Liver (tissue), 8 donors: ENCODE measurements at regions not wholly inside any gene's neighbourhood (a gene's known extent, or its start where the extent isn't known, plus 50 kb on each side); places are given as distances from the start of the nearest gene placed in this dataset.

Source experiments
- DNase-seq: peaks from one replicate; pipeline ENCODE4 v3.0.0-alpha.2; 2017; ENCODE audit warnings: low spot score
- H3K27ac ChIP-seq, 2 donors: one replicate each; pipeline ENCODE4 v1.7.0; 2013; ENCODE audit warnings: inconsistent platforms in 2 of 2, low read length in 2 of 2, control low read depth in 1 of 2, low read depth in 1 of 2, mild to moderate bottlenecking in 1 of 2
- H3K27me3 ChIP-seq, 4 donors: one replicate each; pipeline versions ENCODE4 v1.6.1 to v1.7.0; 2013; ENCODE audit warnings: low read length in 3 of 4, inconsistent platforms in 1 of 4, mild to moderate bottlenecking in 1 of 4, moderate library complexity in 1 of 4; ENCODE audit not compliant: control insufficient read depth in 4 of 4, insufficient read depth in 4 of 4
- H3K36me3 ChIP-seq, 4 donors: one replicate each; pipeline versions ENCODE4 v1.6.1 to v1.7.0; 2013; ENCODE audit warnings: low read length in 3 of 4, mild to moderate bottlenecking in 3 of 4, low read depth in 1 of 4, moderate library complexity in 1 of 4; ENCODE audit not compliant: control insufficient read depth in 4 of 4, insufficient read depth in 3 of 4
- H3K4me1 ChIP-seq, 4 donors: one replicate each; pipeline versions ENCODE4 v1.6.1 to v1.7.0; 2013; ENCODE audit warnings: low read length in 3 of 4, mild to moderate bottlenecking in 3 of 4, moderate library complexity in 1 of 4; ENCODE audit not compliant: control insufficient read depth in 4 of 4, insufficient read depth in 4 of 4
- H3K4me3 ChIP-seq, 3 donors: one replicate each; pipeline versions ENCODE4 v1.6.1 to v1.7.0; 2013; ENCODE audit warnings: low read length in 3 of 3, control low read depth in 1 of 3, low read depth in 1 of 3, mild to moderate bottlenecking in 1 of 3
- H3K9ac ChIP-seq, 2 donors: one replicate each; pipeline ENCODE4 v1.7.0; 2013; ENCODE audit warnings: low read length in 2 of 2, mild to moderate bottlenecking in 2 of 2, moderate library complexity in 2 of 2, control low read depth in 1 of 2, low read depth in 1 of 2
- H3K9me3 ChIP-seq, 4 donors: one replicate each; pipeline versions ENCODE4 v1.6.1 to v1.7.0; 2013; ENCODE audit warnings: low read length in 3 of 4; ENCODE audit not compliant: control insufficient read depth in 4 of 4
- ATF3 ChIP-seq: IDR thresholded peaks from 2 replicates; pipeline ENCODE4 v1.6.1; 2016; ENCODE audit warnings: antibody characterized with exemption
- CTCF ChIP-seq: fragments of 150-350 bp; IDR thresholded peaks from 2 replicates; pipeline ENCODE4 v1.5.1; 2017; ENCODE audit warnings: improper control_type of control experiment, low read depth, low read length; ENCODE audit not compliant: missing input control
- EGR1 ChIP-seq, 2 donors: IDR thresholded peaks; 2 replicates each; pipeline ENCODE4 v1.6.1; 2016 to 2018; ENCODE audit warnings: antibody characterized with exemption in 2 of 2, low read depth in 2 of 2
- FOXA1 ChIP-seq: IDR thresholded peaks from 2 replicates; pipeline ENCODE4 v1.6.1; 2016; ENCODE audit warnings: antibody characterized with exemption
- FOXA2 ChIP-seq: IDR thresholded peaks from 2 replicates; pipeline ENCODE4 v1.6.1; 2016; ENCODE audit warnings: antibody characterized with exemption
- GABPA ChIP-seq, 2 donors: IDR thresholded peaks in 1 of 2; conservative IDR thresholded peaks in 1 of 2; 2 replicates each; pipeline ENCODE4 v1.6.1; 2016; ENCODE audit warnings: antibody characterized with exemption in 2 of 2, mild to moderate bottlenecking in 1 of 2, moderate library complexity in 1 of 2
- HNF4A ChIP-seq, 2 donors: conservative IDR thresholded peaks; 2 replicates each; pipeline ENCODE4 v1.6.1; 2016; ENCODE audit warnings: antibody characterized with exemption in 2 of 2, mild to moderate bottlenecking in 2 of 2
- HNF4G ChIP-seq: IDR thresholded peaks from 2 replicates; pipeline ENCODE4 v1.6.1; 2016; ENCODE audit warnings: antibody characterized with exemption
- JUND ChIP-seq, 2 donors: IDR thresholded peaks; 2 replicates each; pipeline ENCODE4 v1.6.1; 2016; ENCODE audit warnings: antibody characterized with exemption in 2 of 2
- MAX ChIP-seq: IDR thresholded peaks from 2 replicates; pipeline ENCODE4 v1.6.1; 2016; ENCODE audit warnings: antibody characterized with exemption
- NR2F2 ChIP-seq: IDR thresholded peaks from 2 replicates; pipeline ENCODE4 v1.6.1; 2016; ENCODE audit warnings: antibody characterized with exemption
- RAD21 ChIP-seq, 2 donors: IDR thresholded peaks; 2 replicates each; pipeline ENCODE4 v1.6.1; 2016; ENCODE audit warnings: antibody characterized with exemption in 2 of 2, mild to moderate bottlenecking in 2 of 2
- REST ChIP-seq: IDR thresholded peaks from 2 replicates; pipeline ENCODE4 v1.6.1; 2016; ENCODE audit warnings: antibody characterized with exemption, mild to moderate bottlenecking
- RXRA ChIP-seq, 2 donors: IDR thresholded peaks; 2 replicates each; pipeline ENCODE4 v1.6.1; 2017 to 2018; ENCODE audit warnings: antibody characterized with exemption in 2 of 2, mild to moderate bottlenecking in 1 of 2
- SP1 ChIP-seq: IDR thresholded peaks from 2 replicates; pipeline ENCODE4 v1.6.1; 2018; ENCODE audit warnings: antibody characterized with exemption, mild to moderate bottlenecking
- TAF1 ChIP-seq: conservative IDR thresholded peaks from 2 replicates; pipeline ENCODE4 v1.6.1; 2016; ENCODE audit warnings: antibody characterized with exemption, mild to moderate bottlenecking
- YY1 ChIP-seq: IDR thresholded peaks from 2 replicates; pipeline ENCODE4 v1.6.1; 2016; ENCODE audit warnings: antibody characterized with exemption, mild to moderate bottlenecking
- ZBTB33 ChIP-seq: IDR thresholded peaks from 2 replicates; pipeline ENCODE4 v1.6.1; 2016; ENCODE audit warnings: antibody characterized with exemption
- WGBS: extraction: QIAGEN DNeasy Blood & Tissue Kit; methylation state at CpG from one replicate; pipeline ENCODE4 v1.1.7; 2013; 5-methylcytosine and 5-hydroxymethylcytosine counted together
- donor health status: healthy.
- donor health status: healthy.
- donor health status: healthy.
- donor health status: healthy.
- donor health status: healthy.

- no peaks in the 10 kb centered on the region for H3K36me3 ChIP-seq
- no peak for DNase-seq
- no peaks in the 10 kb centered on the region for H3K27me3 ChIP-seq
- TF ChIP-seq YY1: no peak
- TF ChIP-seq JUND (IDR thresholded peaks at IDR 0.05): no peak
- TF ChIP-seq NR2F2: no peak
- TF ChIP-seq REST: no peak
- TF ChIP-seq SP1: no peak
- TF ChIP-seq RAD21 (IDR thresholded peaks at IDR 0.05): no peak
- no peak for TF ChIP-seq TAF1
- TF ChIP-seq EGR1 (IDR thresholded peaks at IDR 0.05; ENCODE audit: low read depth in 2 of 2): no peak
- no peak for TF ChIP-seq GABPA (IDR thresholded peaks at IDR 0.05 in 1 of 2, conservative IDR thresholded peaks at IDR 0.05 in 1 of 2)
- TF ChIP-seq FOXA2: no peak
- no peak for TF ChIP-seq ZBTB33
- no peak for TF ChIP-seq FOXA1
- no peak for TF ChIP-seq HNF4G
- no peak for TF ChIP-seq CTCF
- TF ChIP-seq MAX: no peak
- TF ChIP-seq ATF3: no peak
- no peak for TF ChIP-seq RXRA (IDR thresholded peaks at IDR 0.05)
- no peak for TF ChIP-seq HNF4A (conservative IDR thresholded peaks at IDR 0.05)
- H3K9ac ChIP-seq: no peak overlapping the region
- H3K27ac ChIP-seq: no peak overlapping the region
- WGBS: 84% methylated on average over 4 of the region's 4 CpGs
- peaks cover 0 to 5% (median 3%) of the 10 kb centered on the region in 4 donors for H3K9me3 ChIP-seq
- no peaks in the 10 kb centered on the region for H3K4me1 ChIP-seq
- no peak overlapping the region for H3K4me3 ChIP-seq
Measured at GRCh38 chr22:47266329-47266728, 503.9 kb downstream of the TBC1D22A start.

GRCh38 chr22:47260551-47260950, 498.1 kb downstream of the TBC1D22A start:
- H3K27me3 ChIP-seq: no peaks in the 10 kb centered on the region
- TF ChIP-seq EGR1 (IDR thresholded peaks at IDR 0.05; ENCODE audit: low read depth in 2 of 2) (no peak), TAF1 (no peak), NR2F2 (no peak), JUND (IDR thresholded peaks at IDR 0.05) (no peak), CTCF (no peak)
- no peak for DNase-seq
- H3K36me3 ChIP-seq: no peaks in the 10 kb centered on the region
- H3K9me3 ChIP-seq: no peaks in the 10 kb centered on the region
- H3K4me1 ChIP-seq: no peaks in the 10 kb centered on the region
- WGBS: 76% methylated on average over 5 of the region's 5 CpGs
- no peak overlapping the region for H3K9ac ChIP-seq
- H3K4me3 ChIP-seq: no peak overlapping the region
- H3K27ac ChIP-seq: no peak overlapping the region
